WTC11 (cell line): ENCODE measurements at regions not wholly inside any gene's neighbourhood (a gene's known extent, or its start where the extent isn't known, plus 50 kb on each side); places are given as distances from the start of the nearest gene placed in this dataset.
A peak's percentile ranks its signal among the peaks of the same experiment; 100 is the strongest.

ENCODE experiments used
- ATAC-seq: fragments of 200-7000 bp; cut with Tn5 transposase; 2 replicates; pipeline ENCODE4 v1.10.0; 2021; ENCODE audit warnings: mild to moderate bottlenecking, moderate library complexity
- CTCF ChIA-PET: fragments of 300-600 bp; sonication (Branson Sonifier 250); formaldehyde crosslinking; loops from one replicate; lab custom pipeline; 2021; ENCODE audit warnings: antibody characterized with exemption; lab: Charles Lee
- POLR2A ChIA-PET: fragments of 350-600 bp; sonication (Branson Sonifier 250); formaldehyde crosslinking; loops from one replicate; lab custom pipeline; 2021; ENCODE audit warnings: antibody characterized with exemption; lab: Charles Lee
- DNase-seq: peaks from one replicate; pipeline ENCODE4 v3.0.0; 2021; ENCODE audit warnings: low spot score
- H3K27ac Mint-ChIP-seq: 2 replicates; pipeline ENCODE4 v1.8.0; 2021; ENCODE audit warnings: mixed read lengths
- H3K27me3 Mint-ChIP-seq: 2 replicates; pipeline ENCODE4 v1.8.0; 2021; ENCODE audit warnings: low read depth, mild to moderate bottlenecking, moderate library complexity, mixed read lengths
- H3K36me3 Mint-ChIP-seq: 2 replicates; pipeline ENCODE4 v1.8.0; 2021; ENCODE audit warnings: mixed read lengths
- H3K4me1 Mint-ChIP-seq: 2 replicates; pipeline ENCODE4 v1.8.0; 2022; ENCODE audit warnings: mixed read lengths
- H3K4me3 Mint-ChIP-seq: 2 replicates; pipeline ENCODE4 v1.8.0; 2021; ENCODE audit warnings: mild to moderate bottlenecking, moderate library complexity, mixed read lengths
- H3K9me3 Mint-ChIP-seq: 2 replicates; pipeline ENCODE4 v1.8.0; 2021; ENCODE audit warnings: mixed read lengths
- ATF3 ChIP-seq: sonication (generic); formaldehyde crosslinking; conservative IDR thresholded peaks from 2 replicates; pipeline ENCODE4 v1.8.1; 2022; ENCODE audit warnings: mild to moderate bottlenecking, missing genetic modification reagents
- CDX4 ChIP-seq: fragments of 250-450 bp; sonication (Bioruptor Pico); IDR thresholded peaks from 2 replicates; pipeline ENCODE4 v1.9.0; 2021; ENCODE audit warnings: moderate library complexity, mild to moderate bottlenecking, inconsistent platforms, borderline replicate concordance
- E2F4 ChIP-seq: sonication (generic); formaldehyde crosslinking; IDR thresholded peaks from 2 replicates; pipeline ENCODE4 v1.8.1; 2022; ENCODE audit warnings: low read depth, mild to moderate bottlenecking, moderate library complexity, missing genetic modification reagents, borderline replicate concordance
- ELF4 ChIP-seq: sonication (generic); formaldehyde crosslinking; IDR thresholded peaks from 2 replicates; pipeline ENCODE4 v1.8.1; 2022; ENCODE audit warnings: low read depth, mild to moderate bottlenecking, moderate library complexity, missing genetic modification reagents
- ESRRA ChIP-seq: sonication (generic); formaldehyde crosslinking; IDR thresholded peaks from 2 replicates; pipeline ENCODE4 v1.8.1; 2022; ENCODE audit warnings: mild to moderate bottlenecking, missing genetic modification reagents, borderline replicate concordance
- FOXK1 ChIP-seq: sonication (generic); formaldehyde crosslinking; IDR thresholded peaks from 2 replicates; pipeline ENCODE4 v1.8.0; 2022; ENCODE audit warnings: mild to moderate bottlenecking, moderate library complexity, missing genetic modification reagents
- GABPB1 ChIP-seq: sonication (generic); formaldehyde crosslinking; IDR thresholded peaks from 2 replicates; pipeline ENCODE4 v1.8.1; 2023; ENCODE audit warnings: mild to moderate bottlenecking, missing genetic modification reagents
- KAT7 ChIP-seq: sonication (generic); formaldehyde crosslinking; IDR thresholded peaks from 2 replicates; pipeline ENCODE4 v1.8.1; 2023; ENCODE audit warnings: missing genetic modification reagents, mild to moderate bottlenecking, borderline replicate concordance
- OVOL2 ChIP-seq: fragments of 250-450 bp; sonication (Bioruptor Pico); IDR thresholded peaks from 2 replicates; pipeline ENCODE4 v1.9.0; 2021; ENCODE audit warnings: mild to moderate bottlenecking, borderline replicate concordance
- SP1 ChIP-seq: sonication (generic); formaldehyde crosslinking; conservative IDR thresholded peaks from 2 replicates; pipeline ENCODE4 v1.8.1; 2022; ENCODE audit warnings: missing genetic modification reagents
- ZMAT4 ChIP-seq: fragments of 250-450 bp; sonication (Bioruptor Pico); IDR thresholded peaks from 2 replicates; pipeline ENCODE4 v1.9.0; 2021; ENCODE audit warnings: mild to moderate bottlenecking
- ZNF121 ChIP-seq: sonication (generic); formaldehyde crosslinking; IDR thresholded peaks from 2 replicates; pipeline ENCODE4 v1.8.0; 2023; ENCODE audit warnings: missing genetic modification reagents
- ZNF219 ChIP-seq: sonication (generic); formaldehyde crosslinking; IDR thresholded peaks from 2 replicates; pipeline ENCODE4 v1.8.0; 2023; ENCODE audit warnings: missing genetic modification reagents, mild to moderate bottlenecking, borderline replicate concordance
- ZNF232 ChIP-seq: sonication (generic); formaldehyde crosslinking; IDR thresholded peaks from 2 replicates; pipeline ENCODE4 v1.8.0; 2022; ENCODE audit warnings: mild to moderate bottlenecking, missing genetic modification reagents
- ZNF317 ChIP-seq: sonication (generic); formaldehyde crosslinking; IDR thresholded peaks from 2 replicates; pipeline ENCODE4 v1.8.1; 2023; ENCODE audit warnings: low read depth, mild to moderate bottlenecking, moderate library complexity, missing genetic modification reagents, borderline replicate concordance
- ZNF416 ChIP-seq: fragments of 250-450 bp; sonication (Bioruptor Pico); IDR thresholded peaks from 2 replicates; pipeline ENCODE4 v1.9.0; 2021; ENCODE audit warnings: mild to moderate bottlenecking, inconsistent platforms

- TF ChIP-seq FOXK1 (CRISPR knock-in tag) (no peak), OVOL2 (no peak), CDX4 (CRISPR knock-in tag) (no peak), KAT7 (CRISPR knock-in tag) (no peak), GABPB1 (no peak), SP1 (CRISPR knock-in tag) (no peak), ELF4 (CRISPR knock-in tag) (no peak), ZMAT4 (no peak), ESRRA (CRISPR knock-in tag) (no peak)
Observed at GRCh38 chr7:155198196-155198892, 99.3 kb upstream of the INSIG1 start (continued).

- ATAC-seq = no peak
- Mint-ChIP-seq H3K4me1 (0 out of 2 replicates have a peak, but pooled peaks cover 5% of the 10 kb centered on the region), H3K36me3 (peaks cover 9% of the 10 kb centered on the region), H3K27me3 (no peaks in the 10 kb centered on the region; the same call in 1 of the 2 replicates), H3K27ac (no peak overlapping the region), H3K9me3 (peaks cover 37% of the 10 kb centered on the region), H3K4me3 (no peak overlapping the region)
- no peak for TF ChIP-seq ESRRA (CRISPR knock-in tag)
- POLR2A ChIA-PET = no interaction called here
- no peak for DNase-seq
- CTCF ChIA-PET = no interaction called here
Observed at GRCh38 chr7:155198901-155199845, 98.5 kb upstream of the INSIG1 start.

GRCh38 chr7:155201325-155202087 is 96.2 kb upstream of the INSIG1 start:
- H3K27ac Mint-ChIP-seq = no peak overlapping the region
- H3K9me3 Mint-ChIP-seq = peaks cover 34% of the 10 kb centered on the region
- ChIA-PET POLR2A (no interaction called here), CTCF (interaction anchor here (0.6 to 1.3 kb wide), 2 partner anchors 21 to 155 kb away, joined by 3 read pairs; no protein-coding TSS in a partner anchor)
- no peak for DNase-seq
- TF ChIP-seq ZNF416 (peak; percentile 68; the same call in 1 of the 2 replicates), ZNF232 (CRISPR knock-in tag) (no peak), CDX4 (CRISPR knock-in tag) (no peak)
- ATAC-seq = no peak
- H3K36me3 Mint-ChIP-seq = peaks cover 9% of the 10 kb centered on the region
- H3K4me3 Mint-ChIP-seq = no peak overlapping the region
- H3K27me3 Mint-ChIP-seq = no peaks in the 10 kb centered on the region
- peaks cover 14% of the 10 kb centered on the region for H3K4me1 Mint-ChIP-seq

- Mint-ChIP-seq H3K27ac (no peak overlapping the region), H3K9me3 (peaks cover 28% of the 10 kb centered on the region), H3K4me3 (no peak overlapping the region), H3K36me3 (peaks cover 10% of the 10 kb centered on the region), H3K27me3 (no peaks in the 10 kb centered on the region), H3K4me1 (peaks cover 14% of the 10 kb centered on the region)
- DNase-seq (no peak), ATAC-seq (no peak)
- ChIA-PET POLR2A (interaction anchor here (0.7 kb wide), 1 partner anchor 92 kb away, joined by 3 read pairs; no protein-coding TSS in a partner anchor), CTCF (interaction anchor here (0.6 kb wide), 1 partner anchor 22 kb away, joined by 3 read pairs; no protein-coding TSS in a partner anchor)
- TF ChIP-seq ZNF121 (CRISPR knock-in tag) = no peak
- no peak for TF ChIP-seq ELF4 (CRISPR knock-in tag)
- no peak for TF ChIP-seq ZNF317
- no peak for TF ChIP-seq ZNF219 (CRISPR knock-in tag)
- TF ChIP-seq E2F4 = no peak
- TF ChIP-seq ATF3 (CRISPR knock-in tag) = no peak
Observed at GRCh38 chr7:155202106-155202871, 95.4 kb upstream of the INSIG1 start.
